HCT116 (cell line): ENCODE measurements at regions not wholly inside any gene's neighbourhood (a gene's known extent, or its start where the extent isn't known, plus 50 kb on each side); places are given as distances from the start of the nearest gene placed in this dataset.

ENCODE experiments used
- ATAC-seq: fragments of 200-7000 bp; cut with Tn5 transposase; 2 replicates; pipeline ENCODE4 v1.9.1; 2020; ENCODE audit warnings: mild to moderate bottlenecking, moderate library complexity
- BruUV-seq: library from RNA; stranded (reverse); fragments of 400-500 nt; replicated peaks from 2 replicates; lab custom pipeline; 2021; lab: Mats Ljungman, UMichigan
- CTCF ChIA-PET: fragments of 300-600 bp; sonication (Branson Sonifier 250); formaldehyde crosslinking; loops from one replicate; lab custom pipeline; 2021; ENCODE audit warnings: antibody characterized with exemption; lab: Charles Lee
- POLR2A ChIA-PET: fragments of 300-600, 350-600 bp; sonication (Branson Sonifier 250); formaldehyde crosslinking; loops from one replicate; lab custom pipeline; 2021; ENCODE audit warnings: antibody characterized with exemption; lab: Charles Lee
- RAD21 ChIA-PET, 2 experiments: fragments of 300-600 bp; sonication (Branson Sonifier 250); formaldehyde crosslinking; loops; one replicate each; lab custom pipeline; 2023; ENCODE audit warnings: low total read pairs in 2 of 2; ENCODE audit not compliant: uncharacterized antibody in 2 of 2, unreplicated experiment in 2 of 2, low non-redundant PET in 1 of 2; lab: Charles Lee
- DNase-seq: peaks from one replicate; pipeline ENCODE4 v3.0.0-alpha.2; 2010; ENCODE audit warnings: low read depth, low spot score
- H2AFZ ChIP-seq: fragments of 200-600 bp; shearing (Covaris generic), sonication (generic); 2 replicates; pipeline ENCODE4 v1.6.1; 2017; ENCODE audit warnings: low read depth, mixed run types, mixed read lengths, antibody characterized with exemption, low read length; ENCODE audit not compliant: poor library complexity, severe bottlenecking
- H3K27ac ChIP-seq: 2 replicates; pipeline ENCODE4 v1.5.1; 2012; ENCODE audit warnings: low read depth, low read length
- H3K27me3 ChIP-seq: fragments of 200-600 bp; sonication (generic); 2 replicates; pipeline ENCODE4 v1.6.1; 2016; ENCODE audit warnings: mixed run types, low read length, mixed read lengths; ENCODE audit not compliant: insufficient read depth
- H3K36me3 ChIP-seq, 2 experiments: fragments of 200-500 bp in 1 of 2; fragments of 200-600 bp in 1 of 2; sonication (Bioruptor generic) in 1 of 2; sonication (generic) in 1 of 2; 2 replicates each; pipeline versions ENCODE4 v1.5.1 to v1.6.1; 2014 to 2016; ENCODE audit warnings: low read length in 2 of 2, inconsistent platforms in 1 of 2, mixed read lengths in 1 of 2, mixed run types in 1 of 2; ENCODE audit not compliant: insufficient read depth in 2 of 2, control insufficient read depth in 1 of 2
- H3K4me1 ChIP-seq, 2 experiments: fragments of 200-600 bp in 1 of 2; sonication (generic) in 1 of 2; 2 replicates each; pipeline versions ENCODE4 v1.5.1 to v1.6.1; 2012 to 2017; ENCODE audit warnings: low read length in 2 of 2, inconsistent platforms in 1 of 2, mild to moderate bottlenecking in 1 of 2, mixed read lengths in 1 of 2, mixed run types in 1 of 2, moderate library complexity in 1 of 2; ENCODE audit not compliant: insufficient read depth in 2 of 2, control insufficient read depth in 1 of 2
- H3K4me2 ChIP-seq: fragments of 200-600 bp; sonication (generic); 2 replicates; pipeline ENCODE4 v1.6.1; 2017; ENCODE audit warnings: mixed run types, low read length, mixed read lengths
- H3K4me3 ChIP-seq, 2 experiments: fragments of 200-600 bp in 1 of 2; sonication (generic) in 1 of 2; replicated peaks in 1 of 2; 2 replicates each; pipeline ENCODE4 v1.5.1; 2011 to 2016; ENCODE audit warnings: low read length in 2 of 2, control low read depth in 1 of 2, low read depth in 1 of 2, mild to moderate bottlenecking in 1 of 2, mixed read lengths in 1 of 2, mixed run types in 1 of 2
- H3K79me2 ChIP-seq: fragments of 200-600 bp; sonication (generic); 2 replicates; pipeline ENCODE4 v1.6.1; 2017; ENCODE audit warnings: mild to moderate bottlenecking, mixed run types, low read length, moderate library complexity, mixed read lengths; ENCODE audit not compliant: insufficient read depth
- H3K9ac ChIP-seq: fragments of 200-600 bp; sonication (generic); 2 replicates; pipeline ENCODE4 v1.6.1; 2016; ENCODE audit warnings: low read length, mixed read lengths
- H3K9me2 ChIP-seq: fragments of 200-600 bp; sonication (generic), shearing (Covaris generic); 2 replicates; pipeline ENCODE4 v1.6.1; 2017; ENCODE audit warnings: mixed run types, mild to moderate bottlenecking, moderate library complexity; ENCODE audit not compliant: insufficient read depth
- H3K9me3 ChIP-seq, 2 experiments: fragments of 200-500 bp in 1 of 2; fragments of 200-600 bp in 1 of 2; sonication (Bioruptor generic) in 1 of 2; sonication (generic) in 1 of 2; 2 replicates each; pipeline ENCODE4 v1.6.1; 2014 to 2017; ENCODE audit warnings: low read length in 2 of 2, mixed read lengths in 2 of 2, inconsistent platforms in 1 of 2, low read depth in 1 of 2, mild to moderate bottlenecking in 1 of 2, mixed run types in 1 of 2, moderate library complexity in 1 of 2; ENCODE audit not compliant: control insufficient read depth in 1 of 2, insufficient read depth in 1 of 2
- H4K20me1 ChIP-seq: fragments of 200-600 bp; sonication (generic), shearing (Covaris generic); 2 replicates; pipeline ENCODE4 v1.6.1; 2017; ENCODE audit warnings: mixed run types, mild to moderate bottlenecking, moderate library complexity; ENCODE audit not compliant: insufficient read depth
- EGR1 ChIP-seq: IDR thresholded peaks from 2 replicates; pipeline ENCODE4 v1.6.1; 2012; ENCODE audit warnings: low read depth
- ELF1 ChIP-seq: IDR thresholded peaks from 2 replicates; pipeline ENCODE4 v1.6.1; 2012; ENCODE audit warnings: low read depth, borderline replicate concordance
- EZH2phosphoT487 ChIP-seq: fragments of 200-600 bp; IDR thresholded peaks from 2 replicates; pipeline ENCODE4 v1.6.1; 2018; ENCODE audit warnings: antibody characterized with exemption, borderline replicate concordance
- JUND ChIP-seq: IDR thresholded peaks from 2 replicates; pipeline ENCODE4 v1.6.1; 2012
- SIN3A ChIP-seq: IDR thresholded peaks from 2 replicates; pipeline ENCODE4 v1.6.1; 2012; ENCODE audit warnings: low read depth
- YY1 ChIP-seq: IDR thresholded peaks from 2 replicates; pipeline ENCODE4 v1.6.1; 2011; ENCODE audit warnings: low read length, low read depth, moderate library complexity, mild to moderate bottlenecking; ENCODE audit not compliant: insufficient replicate concordance; ENCODE audit errors: extremely low read depth
- ZNF274 ChIP-seq: fragments of 200-500 bp; sonication (Bioruptor generic); IDR thresholded peaks from 2 replicates; pipeline ENCODE4 v1.6.1; 2014; ENCODE audit warnings: mild to moderate bottlenecking, low read depth, low read length, inconsistent platforms
- intact Hi-C: fragments of 100-400 bp; cut with micrococcal nuclease; formaldehyde crosslinking; loops from 2 replicates; pipeline ENCODE4 v1.10.0; 2022
- TF ChIP-seq, protein P1 (sequence below): IDR thresholded peaks from 2 replicates; pipeline ENCODE4 v1.6.1; 2012
- TF ChIP-seq, protein P2 (sequence below): IDR thresholded peaks from 2 replicates; pipeline ENCODE4 v1.6.1; 2011; ENCODE audit warnings: mild to moderate bottlenecking, low read length, moderate library complexity; ENCODE audit not compliant: insufficient replicate concordance; ENCODE audit errors: extremely low read depth

- H3K27ac ChIP-seq: no peak overlapping the region
- ATAC-seq (no peak), DNase-seq (no peak)
- no peaks in the 10 kb centered on the region for H3K79me2 ChIP-seq
- H3K27me3 ChIP-seq: peaks cover 18% of the 10 kb centered on the region; the same call in 1 of the 2 replicates
- H3K36me3 ChIP-seq: no peaks in the 10 kb centered on the region
- TF ChIP-seq, protein P1, sequence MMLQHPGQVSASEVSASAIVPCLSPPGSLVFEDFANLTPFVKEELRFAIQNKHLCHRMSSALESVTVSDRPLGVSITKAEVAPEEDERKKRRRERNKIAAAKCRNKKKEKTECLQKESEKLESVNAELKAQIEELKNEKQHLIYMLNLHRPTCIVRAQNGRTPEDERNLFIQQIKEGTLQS: no peak
- TF ChIP-seq YY1: no peak
- no peak for TF ChIP-seq EZH2phosphoT487
- no peak for TF ChIP-seq EGR1
- TF ChIP-seq ZNF274: no peak
- TF ChIP-seq, protein P2, sequence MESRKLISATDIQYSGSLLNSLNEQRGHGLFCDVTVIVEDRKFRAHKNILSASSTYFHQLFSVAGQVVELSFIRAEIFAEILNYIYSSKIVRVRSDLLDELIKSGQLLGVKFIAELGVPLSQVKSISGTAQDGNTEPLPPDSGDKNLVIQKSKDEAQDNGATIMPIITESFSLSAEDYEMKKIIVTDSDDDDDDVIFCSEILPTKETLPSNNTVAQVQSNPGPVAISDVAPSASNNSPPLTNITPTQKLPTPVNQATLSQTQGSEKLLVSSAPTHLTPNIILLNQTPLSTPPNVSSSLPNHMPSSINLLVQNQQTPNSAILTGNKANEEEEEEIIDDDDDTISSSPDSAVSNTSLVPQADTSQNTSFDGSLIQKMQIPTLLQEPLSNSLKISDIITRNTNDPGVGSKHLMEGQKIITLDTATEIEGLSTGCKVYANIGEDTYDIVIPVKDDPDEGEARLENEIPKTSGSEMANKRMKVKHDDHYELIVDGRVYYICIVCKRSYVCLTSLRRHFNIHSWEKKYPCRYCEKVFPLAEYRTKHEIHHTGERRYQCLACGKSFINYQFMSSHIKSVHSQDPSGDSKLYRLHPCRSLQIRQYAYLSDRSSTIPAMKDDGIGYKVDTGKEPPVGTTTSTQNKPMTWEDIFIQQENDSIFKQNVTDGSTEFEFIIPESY: no peak
- no peak for TF ChIP-seq ELF1
- TF ChIP-seq SIN3A: no peak
- TF ChIP-seq JUND: no peak
- no peak overlapping the region for H3K4me3 ChIP-seq
- H2AFZ ChIP-seq: no peak overlapping the region
- POLR2A ChIA-PET: no interaction called here
- no peaks in the 10 kb centered on the region for H3K4me1 ChIP-seq
- intact Hi-C loops: no loop called here
- no peak overlapping the region for H3K4me2 ChIP-seq
- RAD21 ChIA-PET: no interaction called here
- no peaks in the 10 kb centered on the region for H4K20me1 ChIP-seq
- no peaks in the 10 kb centered on the region for H3K9me3 ChIP-seq
- CTCF ChIA-PET: no interaction called here
- H3K9me2 ChIP-seq: no peaks in the 10 kb centered on the region
- H3K9ac ChIP-seq: no peak overlapping the region
- no TSS peak for BruUV-seq
These were observed 291.1 kb upstream of the IRX3 start for GRCh38 chr16:54577651-54578128.
